WTC11 (cell line): ENCODE measurements at regions not wholly inside any gene's neighbourhood (a gene's known extent, or its start where the extent isn't known, plus 50 kb on each side); places are given as distances from the start of the nearest gene placed in this dataset.

Experiments
- ATAC-seq: fragments of 200-7000 bp; cut with Tn5 transposase; 2 replicates; pipeline ENCODE4 v1.10.0; 2021; ENCODE audit warnings: mild to moderate bottlenecking, moderate library complexity
- CTCF ChIA-PET: fragments of 300-600 bp; sonication (Branson Sonifier 250); formaldehyde crosslinking; loops from one replicate; lab custom pipeline; 2021; ENCODE audit warnings: antibody characterized with exemption; lab: Charles Lee
- POLR2A ChIA-PET: fragments of 350-600 bp; sonication (Branson Sonifier 250); formaldehyde crosslinking; loops from one replicate; lab custom pipeline; 2021; ENCODE audit warnings: antibody characterized with exemption; lab: Charles Lee
- DNase-seq: peaks from one replicate; pipeline ENCODE4 v3.0.0; 2021; ENCODE audit warnings: low spot score
- H3K27ac Mint-ChIP-seq: 2 replicates; pipeline ENCODE4 v1.8.0; 2021; ENCODE audit warnings: mixed read lengths
- H3K27me3 Mint-ChIP-seq: 2 replicates; pipeline ENCODE4 v1.8.0; 2021; ENCODE audit warnings: low read depth, mild to moderate bottlenecking, moderate library complexity, mixed read lengths
- H3K36me3 Mint-ChIP-seq: 2 replicates; pipeline ENCODE4 v1.8.0; 2021; ENCODE audit warnings: mixed read lengths
- H3K4me1 Mint-ChIP-seq: 2 replicates; pipeline ENCODE4 v1.8.0; 2022; ENCODE audit warnings: mixed read lengths
- H3K4me3 Mint-ChIP-seq: 2 replicates; pipeline ENCODE4 v1.8.0; 2021; ENCODE audit warnings: mild to moderate bottlenecking, moderate library complexity, mixed read lengths
- H3K9me3 Mint-ChIP-seq: 2 replicates; pipeline ENCODE4 v1.8.0; 2021; ENCODE audit warnings: mixed read lengths
- ATF1 ChIP-seq: sonication (generic); formaldehyde crosslinking; IDR thresholded peaks from 2 replicates; pipeline ENCODE4 v1.8.1; 2023; ENCODE audit warnings: mild to moderate bottlenecking, moderate library complexity, missing genetic modification reagents
- E2F5 ChIP-seq: sonication (generic); formaldehyde crosslinking; IDR thresholded peaks from 2 replicates; pipeline ENCODE4 v1.8.1; 2022; ENCODE audit warnings: mild to moderate bottlenecking, moderate library complexity, missing genetic modification reagents
- FOXK1 ChIP-seq: sonication (generic); formaldehyde crosslinking; IDR thresholded peaks from 2 replicates; pipeline ENCODE4 v1.8.0; 2022; ENCODE audit warnings: mild to moderate bottlenecking, moderate library complexity, missing genetic modification reagents
- FOXP1 ChIP-seq: sonication (generic); formaldehyde crosslinking; IDR thresholded peaks from 2 replicates; pipeline ENCODE4 v1.8.0; 2022; ENCODE audit warnings: missing genetic modification reagents, mild to moderate bottlenecking, moderate library complexity, borderline replicate concordance
- GRHL2 ChIP-seq: fragments of 250-450 bp; sonication (Bioruptor Pico); IDR thresholded peaks from 2 replicates; pipeline ENCODE4 v1.8.0; 2022; ENCODE audit warnings: mild to moderate bottlenecking, moderate library complexity; ENCODE audit not compliant: insufficient replicate concordance, severe bottlenecking
- GTF2I ChIP-seq: fragments of 250-450 bp; sonication (Bioruptor Pico); conservative IDR thresholded peaks from 2 replicates; pipeline ENCODE4 v1.4.0; 2021; ENCODE audit warnings: mild to moderate bottlenecking
- HMGA2 ChIP-seq: fragments of 250-450 bp; sonication (Bioruptor Pico); IDR thresholded peaks from 2 replicates; pipeline ENCODE4 v1.4.0; 2021; ENCODE audit warnings: mild to moderate bottlenecking, moderate library complexity
- IRF1 ChIP-seq: sonication (generic); formaldehyde crosslinking; IDR thresholded peaks from 2 replicates; pipeline ENCODE4 v1.8.0; 2023; ENCODE audit warnings: missing genetic modification reagents
- NFE2L1 ChIP-seq: sonication (generic); formaldehyde crosslinking; IDR thresholded peaks from 2 replicates; pipeline ENCODE4 v1.8.1; 2023; ENCODE audit warnings: missing genetic modification reagents
- NR3C1 ChIP-seq: sonication (generic); formaldehyde crosslinking; conservative IDR thresholded peaks from 2 replicates; pipeline ENCODE4 v1.8.1; 2023; ENCODE audit warnings: low read depth, mild to moderate bottlenecking, missing genetic modification reagents
- OVOL2 ChIP-seq: fragments of 250-450 bp; sonication (Bioruptor Pico); IDR thresholded peaks from 2 replicates; pipeline ENCODE4 v1.9.0; 2021; ENCODE audit warnings: mild to moderate bottlenecking, borderline replicate concordance
- SMAD3 ChIP-seq: sonication (generic); formaldehyde crosslinking; IDR thresholded peaks from 2 replicates; pipeline ENCODE4 v1.8.0; 2022; ENCODE audit warnings: missing genetic modification reagents, mild to moderate bottlenecking, borderline replicate concordance
- STAT6 ChIP-seq: sonication (generic); formaldehyde crosslinking; conservative IDR thresholded peaks from 2 replicates; pipeline ENCODE4 v1.8.1; 2023; ENCODE audit warnings: mild to moderate bottlenecking, low read depth, missing genetic modification reagents, moderate library complexity
- ZNF232 ChIP-seq: sonication (generic); formaldehyde crosslinking; IDR thresholded peaks from 2 replicates; pipeline ENCODE4 v1.8.0; 2022; ENCODE audit warnings: mild to moderate bottlenecking, missing genetic modification reagents
- TF ChIP-seq, protein P1 (sequence below): sonication (generic); formaldehyde crosslinking; IDR thresholded peaks from 2 replicates; pipeline ENCODE4 v1.8.0; 2022; ENCODE audit warnings: mild to moderate bottlenecking, missing genetic modification reagents
- TF ChIP-seq, protein P2 (sequence below): sonication (generic); formaldehyde crosslinking; IDR thresholded peaks from 2 replicates; pipeline ENCODE4 v1.8.1; 2022; ENCODE audit warnings: low read depth, missing genetic modification reagents, borderline replicate concordance
- TF ChIP-seq, protein P3 (sequence below): sonication (generic); formaldehyde crosslinking; IDR thresholded peaks from 2 replicates; pipeline ENCODE4 v1.8.0; 2022; ENCODE audit warnings: mild to moderate bottlenecking, missing genetic modification reagents
- TF ChIP-seq, protein P4 (sequence below): sonication (generic); formaldehyde crosslinking; IDR thresholded peaks from 2 replicates; pipeline ENCODE4 v1.8.1; 2023; ENCODE audit warnings: mild to moderate bottlenecking, missing genetic modification reagents, moderate library complexity

DNA sequence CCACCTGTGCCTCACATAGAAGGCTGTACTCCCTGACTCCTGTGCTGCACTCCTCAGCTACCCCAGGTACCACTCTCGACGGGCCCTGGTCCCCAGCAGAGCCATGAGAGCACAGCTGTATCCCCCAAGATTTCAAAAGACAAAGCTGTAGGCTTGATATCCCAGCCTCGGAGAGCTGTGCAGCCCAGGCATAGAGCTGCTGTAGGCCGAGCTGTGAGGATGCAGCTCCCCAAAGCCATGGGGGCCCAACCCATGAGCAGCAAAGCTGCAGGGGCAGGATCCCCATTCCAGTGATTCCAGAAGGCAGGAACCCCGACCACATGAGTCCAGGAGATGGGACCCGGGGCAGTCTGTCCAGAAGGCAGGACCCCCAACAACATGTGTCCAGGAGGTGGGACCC lies 123.8 kb upstream of the CBLN2 start:
- H3K9me3 Mint-ChIP-seq: peaks cover 31% of the 10 kb centered on the region
- TF ChIP-seq HMGA2 (CRISPR knock-in tag): no peak
- TF ChIP-seq, protein P1, sequence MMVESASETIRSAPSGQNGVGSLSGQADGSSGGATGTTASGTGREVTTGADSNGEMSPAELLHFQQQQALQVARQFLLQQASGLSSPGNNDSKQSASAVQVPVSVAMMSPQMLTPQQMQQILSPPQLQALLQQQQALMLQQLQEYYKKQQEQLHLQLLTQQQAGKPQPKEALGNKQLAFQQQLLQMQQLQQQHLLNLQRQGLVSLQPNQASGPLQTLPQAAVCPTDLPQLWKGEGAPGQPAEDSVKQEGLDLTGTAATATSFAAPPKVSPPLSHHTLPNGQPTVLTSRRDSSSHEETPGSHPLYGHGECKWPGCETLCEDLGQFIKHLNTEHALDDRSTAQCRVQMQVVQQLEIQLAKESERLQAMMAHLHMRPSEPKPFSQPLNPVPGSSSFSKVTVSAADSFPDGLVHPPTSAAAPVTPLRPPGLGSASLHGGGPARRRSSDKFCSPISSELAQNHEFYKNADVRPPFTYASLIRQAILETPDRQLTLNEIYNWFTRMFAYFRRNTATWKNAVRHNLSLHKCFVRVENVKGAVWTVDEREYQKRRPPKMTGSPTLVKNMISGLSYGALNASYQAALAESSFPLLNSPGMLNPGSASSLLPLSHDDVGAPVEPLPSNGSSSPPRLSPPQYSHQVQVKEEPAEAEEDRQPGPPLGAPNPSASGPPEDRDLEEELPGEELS (CRISPR knock-in tag): no peak
- TF ChIP-seq GTF2I (CRISPR knock-in tag): no peak
- TF ChIP-seq IRF1 (CRISPR knock-in tag): no peak
- no peak for TF ChIP-seq FOXP1 (CRISPR knock-in tag)
- TF ChIP-seq, protein P2, sequence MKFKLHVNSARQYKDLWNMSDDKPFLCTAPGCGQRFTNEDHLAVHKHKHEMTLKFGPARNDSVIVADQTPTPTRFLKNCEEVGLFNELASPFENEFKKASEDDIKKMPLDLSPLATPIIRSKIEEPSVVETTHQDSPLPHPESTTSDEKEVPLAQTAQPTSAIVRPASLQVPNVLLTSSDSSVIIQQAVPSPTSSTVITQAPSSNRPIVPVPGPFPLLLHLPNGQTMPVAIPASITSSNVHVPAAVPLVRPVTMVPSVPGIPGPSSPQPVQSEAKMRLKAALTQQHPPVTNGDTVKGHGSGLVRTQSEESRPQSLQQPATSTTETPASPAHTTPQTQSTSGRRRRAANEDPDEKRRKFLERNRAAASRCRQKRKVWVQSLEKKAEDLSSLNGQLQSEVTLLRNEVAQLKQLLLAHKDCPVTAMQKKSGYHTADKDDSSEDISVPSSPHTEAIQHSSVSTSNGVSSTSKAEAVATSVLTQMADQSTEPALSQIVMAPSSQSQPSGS: no peak
- TF ChIP-seq NFE2L1 (CRISPR knock-in tag): no peak
- no peak for TF ChIP-seq STAT6 (CRISPR knock-in tag)
- no peak for TF ChIP-seq ZNF232 (CRISPR knock-in tag)
- no peak for TF ChIP-seq ATF1
- no peak for TF ChIP-seq E2F5 (CRISPR knock-in tag)
- no peak for TF ChIP-seq OVOL2 (CRISPR knock-in tag)
- no peak for TF ChIP-seq GRHL2
- no peak for TF ChIP-seq FOXK1 (CRISPR knock-in tag)
- TF ChIP-seq, protein P3, sequence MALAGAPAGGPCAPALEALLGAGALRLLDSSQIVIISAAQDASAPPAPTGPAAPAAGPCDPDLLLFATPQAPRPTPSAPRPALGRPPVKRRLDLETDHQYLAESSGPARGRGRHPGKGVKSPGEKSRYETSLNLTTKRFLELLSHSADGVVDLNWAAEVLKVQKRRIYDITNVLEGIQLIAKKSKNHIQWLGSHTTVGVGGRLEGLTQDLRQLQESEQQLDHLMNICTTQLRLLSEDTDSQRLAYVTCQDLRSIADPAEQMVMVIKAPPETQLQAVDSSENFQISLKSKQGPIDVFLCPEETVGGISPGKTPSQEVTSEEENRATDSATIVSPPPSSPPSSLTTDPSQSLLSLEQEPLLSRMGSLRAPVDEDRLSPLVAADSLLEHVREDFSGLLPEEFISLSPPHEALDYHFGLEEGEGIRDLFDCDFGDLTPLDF: no peak
- TF ChIP-seq NR3C1 (CRISPR knock-in tag): no peak
- TF ChIP-seq, protein P4, sequence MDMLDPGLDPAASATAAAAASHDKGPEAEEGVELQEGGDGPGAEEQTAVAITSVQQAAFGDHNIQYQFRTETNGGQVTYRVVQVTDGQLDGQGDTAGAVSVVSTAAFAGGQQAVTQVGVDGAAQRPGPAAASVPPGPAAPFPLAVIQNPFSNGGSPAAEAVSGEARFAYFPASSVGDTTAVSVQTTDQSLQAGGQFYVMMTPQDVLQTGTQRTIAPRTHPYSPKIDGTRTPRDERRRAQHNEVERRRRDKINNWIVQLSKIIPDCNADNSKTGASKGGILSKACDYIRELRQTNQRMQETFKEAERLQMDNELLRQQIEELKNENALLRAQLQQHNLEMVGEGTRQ: no peak
- no peak for TF ChIP-seq SMAD3
- no peaks in the 10 kb centered on the region for H3K4me1 Mint-ChIP-seq
- ATAC-seq (no peak), DNase-seq (no peak)
- POLR2A ChIA-PET: no interaction called here
- no peaks in the 10 kb centered on the region for H3K27me3 Mint-ChIP-seq
- H3K27ac Mint-ChIP-seq: no peak overlapping the region
- H3K36me3 Mint-ChIP-seq: no peaks in the 10 kb centered on the region
- no peak overlapping the region for H3K4me3 Mint-ChIP-seq
- CTCF ChIA-PET: no interaction called here
